ENCODE measurements at regions not wholly inside any gene's neighbourhood (a gene's known extent, or its start where the extent isn't known, plus 50 kb on each side); places are given as distances from the start of the nearest gene placed in this dataset.

- TF ChIP-seq CTCF (IDR thresholded peaks at IDR 0.05) (no peak), ZFX (IDR thresholded peaks at IDR 0.05; ENCODE audit: borderline replicate concordance) (no peak)
These were observed 79.9 kb upstream of the OTOS start for GRCh38 chr2:240220371-240220770.

Data from 22Rv1 (cell line).